Adrenal gland (tissue), 5 donors: ENCODE measurements at regions not wholly inside any gene's neighbourhood (a gene's known extent, or its start where the extent isn't known, plus 50 kb on each side); places are given as distances from the start of the nearest gene placed in this dataset.

Source experiments
- CTCF ChIP-seq, 6 experiments: fragments of 450-650 bp in 4 of 6; fragments of 200-600 bp in 2 of 6; sonication (generic) in 1 of 6; IDR thresholded peaks; 1 replicate in 5 of 6; 2 replicates in 1 of 6; pipeline versions ENCODE4 v1.5.1 to v1.8.0; 2016 to 2021; ENCODE audit warnings: antibody characterized with exemption in 6 of 6, mild to moderate bottlenecking in 2 of 6, moderate library complexity in 1 of 6
- POLR2A ChIP-seq, 2 donors: fragments of 450-650 bp; IDR thresholded peaks; one replicate each; pipeline ENCODE4 v1.6.1; 2017; ENCODE audit warnings: antibody characterized with exemption in 2 of 2, mild to moderate bottlenecking in 2 of 2, moderate library complexity in 1 of 2
- donor health status: DM: no; HTN: no; CAD: no.

- no peak for TF ChIP-seq CTCF (IDR thresholded peaks at IDR 0.05)
- no peak for TF ChIP-seq POLR2A (IDR thresholded peaks at IDR 0.05)
These were observed 139.3 kb upstream of the ZNF507 start for GRCh38 chr19:32206065-32206464.
